Frontal cortex (tissue), 3 donors: ENCODE measurements at regions not wholly inside any gene's neighbourhood (a gene's known extent, or its start where the extent isn't known, plus 50 kb on each side); places are given as distances from the start of the nearest gene placed in this dataset.

Source experiments
- DNase-seq, 2 donors: peaks; one replicate each; pipeline ENCODE4 v3.0.0; 2012; ENCODE audit warnings: low spot score in 2 of 2
- FAIRE-seq: peaks from 2 replicates; lab custom pipeline; 2012; peaks lifted over from hg19 to GRCh38; lab: Jason Lieb, UNC
- donor health status: control.
- donor health status: control.
- donor health status: control.

- FAIRE-seq, result no peak
- DNase-seq, result no peak
These were observed 317.2 kb upstream of the ZFHX3 start for GRCh38 chr16:73365016-73365551.

GRCh38 chr16:73364413-73364812, 316.5 kb upstream of the ZFHX3 start:
- FAIRE-seq, result no peak
- no peak for DNase-seq

GRCh38 chr16:73361061-73361460, 313.1 kb upstream of the ZFHX3 start:
- DNase-seq (no peak), FAIRE-seq (no peak)

- FAIRE-seq (no peak), DNase-seq (no peak)
These were observed 308.6 kb upstream of the ZFHX3 start for GRCh38 chr16:73356401-73357079.

- FAIRE-seq (no peak), DNase-seq (no peak)
These were observed 308.1 kb upstream of the ZFHX3 start for GRCh38 chr16:73355981-73356380.

GRCh38 chr16:73354434-73354833, 306.5 kb upstream of the ZFHX3 start:
- DNase-seq (no peak), FAIRE-seq (no peak)

GRCh38 chr16:73350707-73351452, 303.0 kb upstream of the ZFHX3 start:
- no peak for DNase-seq
- no peak for FAIRE-seq

- DNase-seq, result no peak
- FAIRE-seq, result no peak
These were observed 299.8 kb upstream of the ZFHX3 start for GRCh38 chr16:73347500-73348375.

- FAIRE-seq, result no peak
- no peak for DNase-seq
These were observed 291.9 kb upstream of the ZFHX3 start for GRCh38 chr16:73339821-73340220.

- no peak for DNase-seq
- FAIRE-seq, result no peak
These were observed 289.7 kb upstream of the ZFHX3 start for GRCh38 chr16:73337373-73338296.

GRCh38 chr16:73329358-73330286, 281.7 kb upstream of the ZFHX3 start:
- FAIRE-seq, result no peak

GRCh38 chr16:73326770-73327470, 279.0 kb upstream of the ZFHX3 start:
- no peak for FAIRE-seq

More at GRCh38 chr16:73329358-73330286, 281.7 kb upstream of the ZFHX3 start:
- DNase-seq, result peak; percentile 29 to 53

GRCh38 chr16:73326221-73326620, 278.3 kb upstream of the ZFHX3 start:
- no peak for FAIRE-seq

More at GRCh38 chr16:73326770-73327470, 279.0 kb upstream of the ZFHX3 start:
- DNase-seq, result no peak

GRCh38 chr16:73323880-73324279, 276.0 kb upstream of the ZFHX3 start:
- no peak for FAIRE-seq
- no peak for DNase-seq

More at GRCh38 chr16:73326221-73326620, 278.3 kb upstream of the ZFHX3 start:
- DNase-seq, result no peak

GRCh38 chr16:73322856-73323255, 274.9 kb upstream of the ZFHX3 start:
- FAIRE-seq, result no peak
- DNase-seq, result no peak

- DNase-seq, result no peak
- no peak for FAIRE-seq
These were observed 273.9 kb upstream of the ZFHX3 start for GRCh38 chr16:73321853-73322252.

GRCh38 chr16:73319737-73320136, 271.8 kb upstream of the ZFHX3 start:
- no peak for DNase-seq

More at GRCh38 chr16:73319737-73320136, 271.8 kb upstream of the ZFHX3 start:
- FAIRE-seq, result no peak
